ENCODE measurements at regions not wholly inside any gene's neighbourhood (a gene's known extent, or its start where the extent isn't known, plus 50 kb on each side); places are given as distances from the start of the nearest gene placed in this dataset.

GRCh38 chr9:89842267-89842768 is 237.5 kb downstream of the GADD45G start:
- no peak for TF ChIP-seq POLR2A (IDR thresholded peaks at IDR 0.05)
- TF ChIP-seq, protein P1, sequence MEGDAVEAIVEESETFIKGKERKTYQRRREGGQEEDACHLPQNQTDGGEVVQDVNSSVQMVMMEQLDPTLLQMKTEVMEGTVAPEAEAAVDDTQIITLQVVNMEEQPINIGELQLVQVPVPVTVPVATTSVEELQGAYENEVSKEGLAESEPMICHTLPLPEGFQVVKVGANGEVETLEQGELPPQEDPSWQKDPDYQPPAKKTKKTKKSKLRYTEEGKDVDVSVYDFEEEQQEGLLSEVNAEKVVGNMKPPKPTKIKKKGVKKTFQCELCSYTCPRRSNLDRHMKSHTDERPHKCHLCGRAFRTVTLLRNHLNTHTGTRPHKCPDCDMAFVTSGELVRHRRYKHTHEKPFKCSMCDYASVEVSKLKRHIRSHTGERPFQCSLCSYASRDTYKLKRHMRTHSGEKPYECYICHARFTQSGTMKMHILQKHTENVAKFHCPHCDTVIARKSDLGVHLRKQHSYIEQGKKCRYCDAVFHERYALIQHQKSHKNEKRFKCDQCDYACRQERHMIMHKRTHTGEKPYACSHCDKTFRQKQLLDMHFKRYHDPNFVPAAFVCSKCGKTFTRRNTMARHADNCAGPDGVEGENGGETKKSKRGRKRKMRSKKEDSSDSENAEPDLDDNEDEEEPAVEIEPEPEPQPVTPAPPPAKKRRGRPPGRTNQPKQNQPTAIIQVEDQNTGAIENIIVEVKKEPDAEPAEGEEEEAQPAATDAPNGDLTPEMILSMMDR (IDR thresholded peaks at IDR 0.05): no peak

Measured in suprapubic skin (tissue), 3 donors.